Sigmoid colon (tissue), 6 donors: ENCODE measurements at regions not wholly inside any gene's neighbourhood (a gene's known extent, or its start where the extent isn't known, plus 50 kb on each side); places are given as distances from the start of the nearest gene placed in this dataset.

ENCODE experiments used
- DNase-seq: peaks from one replicate; pipeline ENCODE4 v3.0.0-alpha.2; 2019
- H3K27ac ChIP-seq, 4 donors: fragments of 200-600 bp; sonication (generic); one replicate each; pipeline ENCODE4 v1.5.1; 2016 to 2019; ENCODE audit warnings: mild to moderate bottlenecking in 1 of 4
- H3K27me3 ChIP-seq, 3 donors: fragments of 200-600 bp; sonication (generic); one replicate each; pipeline ENCODE4 v1.5.1; 2019; ENCODE audit warnings: mild to moderate bottlenecking in 1 of 3
- H3K36me3 ChIP-seq, 4 donors: fragments of 200-600 bp; sonication (generic); one replicate each; pipeline ENCODE4 v1.5.1; 2016 to 2019
- H3K4me1 ChIP-seq, 4 donors: fragments of 200-600 bp; sonication (generic); one replicate each; pipeline ENCODE4 v1.5.1; 2017 to 2019
- H3K4me3 ChIP-seq, 4 donors: fragments of 200-600 bp; sonication (generic); one replicate each; pipeline ENCODE4 v1.5.1; 2017 to 2019; ENCODE audit warnings: mild to moderate bottlenecking in 2 of 4, moderate library complexity in 1 of 4
- H3K9me3 ChIP-seq, 4 donors: fragments of 200-600 bp in 3 of 4; sonication (generic) in 3 of 4; one replicate each; pipeline versions ENCODE4 v1.5.1 to v1.6.1; 2013 to 2019
- EP300 ChIP-seq, 4 donors: sonication (generic); formaldehyde crosslinking; IDR thresholded peaks; one replicate each; pipeline ENCODE4 v1.6.1; 2017; ENCODE audit warnings: antibody characterized with exemption in 4 of 4
- POLR2A ChIP-seq, 2 donors: fragments of 450-650 bp; IDR thresholded peaks; one replicate each; pipeline ENCODE4 v1.6.1; 2016; ENCODE audit warnings: antibody characterized with exemption in 2 of 2, mild to moderate bottlenecking in 2 of 2, moderate library complexity in 2 of 2
- POLR2AphosphoS5 ChIP-seq, 4 donors: sonication (generic); formaldehyde crosslinking; IDR thresholded peaks; one replicate each; pipeline ENCODE4 v1.6.1; 2017; ENCODE audit warnings: antibody characterized with exemption in 4 of 4
- WGBS, 2 donors: extraction: QIAGEN DNeasy Blood & Tissue Kit; methylation state at CpG; one replicate each; pipeline ENCODE4 v1.1.7; 2013; 5-methylcytosine and 5-hydroxymethylcytosine counted together
- intact Hi-C: fragments of 100-400 bp; cut with DNase I; formaldehyde crosslinking; loops from one replicate; pipeline ENCODE4 v1.15.1; 2023
- TF ChIP-seq, protein P1 (sequence below), 4 experiments: fragments of 450-650 bp in 3 of 4; fragments of 200-600 bp in 1 of 4; IDR thresholded peaks; one replicate each; pipeline ENCODE4 v1.5.1; 2016 to 2019; ENCODE audit warnings: antibody characterized with exemption in 4 of 4, mild to moderate bottlenecking in 3 of 4, moderate library complexity in 2 of 4
- donor health status: healthy with polysubstance abuse.
- donor health status: healthy.

DNA sequence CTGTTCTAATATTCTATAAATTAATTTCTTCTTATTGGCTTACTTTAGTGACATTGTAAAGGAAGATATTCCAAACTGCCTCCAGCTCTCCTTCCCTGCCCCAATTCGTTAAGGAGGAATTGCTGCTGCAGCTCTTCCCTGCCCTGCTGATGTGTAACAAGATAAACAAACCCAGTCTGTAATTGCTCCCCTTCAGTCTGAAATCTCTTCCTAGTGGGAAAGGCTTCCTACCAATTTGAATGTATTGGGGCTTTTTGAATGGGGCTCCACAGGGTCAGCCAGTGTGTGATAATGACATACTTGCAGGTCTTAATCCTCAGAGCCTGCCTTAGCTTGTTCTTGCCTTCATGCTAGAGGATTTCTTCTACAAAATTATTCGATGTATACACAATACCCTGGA is 849.9 kb upstream of the GHITM start:
- H3K27me3 ChIP-seq, result no peaks in the 10 kb centered on the region
- no peak overlapping the region for H3K4me3 ChIP-seq
- peaks cover 0 to 3% (median 0%) of the 10 kb centered on the region in 4 donors for H3K9me3 ChIP-seq
- intact Hi-C loops, result no loop called here
- H3K36me3 ChIP-seq, result no peaks in the 10 kb centered on the region
- no peak overlapping the region for H3K27ac ChIP-seq
- no peaks in the 10 kb centered on the region for H3K4me1 ChIP-seq
- TF ChIP-seq, protein P1, sequence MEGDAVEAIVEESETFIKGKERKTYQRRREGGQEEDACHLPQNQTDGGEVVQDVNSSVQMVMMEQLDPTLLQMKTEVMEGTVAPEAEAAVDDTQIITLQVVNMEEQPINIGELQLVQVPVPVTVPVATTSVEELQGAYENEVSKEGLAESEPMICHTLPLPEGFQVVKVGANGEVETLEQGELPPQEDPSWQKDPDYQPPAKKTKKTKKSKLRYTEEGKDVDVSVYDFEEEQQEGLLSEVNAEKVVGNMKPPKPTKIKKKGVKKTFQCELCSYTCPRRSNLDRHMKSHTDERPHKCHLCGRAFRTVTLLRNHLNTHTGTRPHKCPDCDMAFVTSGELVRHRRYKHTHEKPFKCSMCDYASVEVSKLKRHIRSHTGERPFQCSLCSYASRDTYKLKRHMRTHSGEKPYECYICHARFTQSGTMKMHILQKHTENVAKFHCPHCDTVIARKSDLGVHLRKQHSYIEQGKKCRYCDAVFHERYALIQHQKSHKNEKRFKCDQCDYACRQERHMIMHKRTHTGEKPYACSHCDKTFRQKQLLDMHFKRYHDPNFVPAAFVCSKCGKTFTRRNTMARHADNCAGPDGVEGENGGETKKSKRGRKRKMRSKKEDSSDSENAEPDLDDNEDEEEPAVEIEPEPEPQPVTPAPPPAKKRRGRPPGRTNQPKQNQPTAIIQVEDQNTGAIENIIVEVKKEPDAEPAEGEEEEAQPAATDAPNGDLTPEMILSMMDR (IDR thresholded peaks at IDR 0.05), result no peak
- TF ChIP-seq POLR2A (IDR thresholded peaks at IDR 0.05) (no peak), POLR2AphosphoS5 (IDR thresholded peaks at IDR 0.05) (no peak), EP300 (IDR thresholded peaks at IDR 0.05) (no peak)
- 33 to 44% methylated on average over 2 of the region's 2 CpGs for WGBS, 2 donors
- DNase-seq, result no peak

GRCh38 chr10:83289948-83290347 is 849.4 kb upstream of the GHITM start:
- H3K4me1 ChIP-seq, result no peaks in the 10 kb centered on the region
- no peak overlapping the region for H3K27ac ChIP-seq
- intact Hi-C loops, result no loop called here
- peaks cover 0 to 3% (median 0%) of the 10 kb centered on the region in 4 donors for H3K9me3 ChIP-seq
- H3K4me3 ChIP-seq, result no peak overlapping the region
- no peak for DNase-seq
- WGBS, 2 donors, result 77 to 87% methylated on average over 1 of the region's 1 CpG
- TF ChIP-seq EP300 (IDR thresholded peaks at IDR 0.05) (no peak), POLR2A (IDR thresholded peaks at IDR 0.05) (no peak), POLR2AphosphoS5 (IDR thresholded peaks at IDR 0.05) (no peak)
- TF ChIP-seq, protein P1 (IDR thresholded peaks at IDR 0.05), result no peak
- H3K27me3 ChIP-seq, result no peaks in the 10 kb centered on the region
- no peaks in the 10 kb centered on the region for H3K36me3 ChIP-seq

DNA sequence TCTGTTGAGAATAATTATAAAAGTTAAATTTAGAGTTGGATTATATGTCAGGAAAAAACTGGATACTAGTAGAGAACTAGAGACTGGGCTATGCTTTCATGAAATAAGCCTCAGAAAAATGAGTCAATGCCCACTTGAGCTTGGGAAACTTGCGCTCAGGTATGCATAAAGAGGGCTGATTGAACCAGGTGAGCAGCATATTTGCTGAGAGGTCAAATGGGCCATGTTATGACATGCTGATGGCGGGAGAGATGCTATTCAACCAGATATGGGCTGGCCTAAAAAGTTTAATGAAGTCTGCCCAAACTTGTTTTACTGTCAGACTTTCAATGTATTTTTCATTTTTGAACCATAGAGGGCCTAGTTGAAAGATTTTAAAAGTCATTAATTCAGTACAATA is 837.6 kb upstream of the GHITM start:
- no peak for TF ChIP-seq POLR2AphosphoS5 (IDR thresholded peaks at IDR 0.05)
- TF ChIP-seq, protein P1 (IDR thresholded peaks at IDR 0.05), result no peak
- no peak for TF ChIP-seq EP300 (IDR thresholded peaks at IDR 0.05)
- TF ChIP-seq POLR2A (IDR thresholded peaks at IDR 0.05), result no peak
- H3K4me1 ChIP-seq, result no peaks in the 10 kb centered on the region
- H3K4me3 ChIP-seq, result no peak overlapping the region
- no peaks in the 10 kb centered on the region for H3K9me3 ChIP-seq
- no peak overlapping the region for H3K27ac ChIP-seq
- WGBS, 2 donors, result 79 to 92% methylated on average over 2 of the region's 2 CpGs
- H3K36me3 ChIP-seq, result no peaks in the 10 kb centered on the region
- intact Hi-C loops, result no loop called here
- no peaks in the 10 kb centered on the region for H3K27me3 ChIP-seq
- no peak for DNase-seq

GRCh38 chr10:83302623-83303022 is 836.7 kb upstream of the GHITM start:
- H3K27ac ChIP-seq, result no peak overlapping the region
- H3K4me1 ChIP-seq, result no peaks in the 10 kb centered on the region
- H3K36me3 ChIP-seq, result no peaks in the 10 kb centered on the region
- no peak for DNase-seq
- intact Hi-C loops, result no loop called here
- H3K27me3 ChIP-seq, result no peaks in the 10 kb centered on the region
- 88 to 91% methylated on average over 1 of the region's 1 CpG for WGBS, 2 donors
- TF ChIP-seq EP300 (IDR thresholded peaks at IDR 0.05) (no peak), POLR2AphosphoS5 (IDR thresholded peaks at IDR 0.05) (no peak), POLR2A (IDR thresholded peaks at IDR 0.05) (no peak)
- TF ChIP-seq, protein P1 (IDR thresholded peaks at IDR 0.05), result no peak
- H3K9me3 ChIP-seq, result no peaks in the 10 kb centered on the region
- no peak overlapping the region for H3K4me3 ChIP-seq

DNA sequence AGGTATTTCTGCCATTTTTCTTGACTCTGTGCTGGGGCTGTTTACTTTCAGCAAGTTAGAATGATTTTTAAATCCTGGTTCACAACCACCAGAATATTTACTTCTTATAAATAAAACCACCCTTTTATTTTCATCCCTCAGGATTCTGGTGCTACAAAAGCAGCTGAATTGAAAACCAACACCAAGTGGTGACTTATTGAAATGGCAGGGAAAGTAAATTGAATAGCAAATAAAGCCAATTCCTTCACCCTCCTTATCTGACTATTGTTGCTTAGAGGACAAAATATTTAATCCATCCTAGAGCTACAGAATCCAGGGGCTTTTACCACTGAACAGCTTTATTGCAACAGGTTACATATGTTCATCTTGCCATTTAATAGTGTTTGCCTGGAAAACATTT is 828.6 kb upstream of the GHITM start:
- Histone ChIP-seq H3K27ac (no peak overlapping the region), H3K27me3 (no peaks in the 10 kb centered on the region), H3K36me3 (no peaks in the 10 kb centered on the region), H3K4me3 (no peak overlapping the region), H3K9me3 (no peaks in the 10 kb centered on the region), H3K4me1 (no peaks in the 10 kb centered on the region)
- TF ChIP-seq, protein P1 (IDR thresholded peaks at IDR 0.05), result no peak
- TF ChIP-seq POLR2AphosphoS5 (IDR thresholded peaks at IDR 0.05), result no peak
- no peak for TF ChIP-seq POLR2A (IDR thresholded peaks at IDR 0.05)
- TF ChIP-seq EP300 (IDR thresholded peaks at IDR 0.05), result no peak
- intact Hi-C loops, result no loop called here
- no peak for DNase-seq
